Stimulated activated CD4-positive, alpha-beta T cell treated with anti-CD3 and anti-CD28 coated beads, Interleukin-4, amount 100 ng/mL, for 24 hours (primary cell): ENCODE measurements at regions not wholly inside any gene's neighbourhood (a gene's known extent, or its start where the extent isn't known, plus 50 kb on each side); places are given as distances from the start of the nearest gene placed in this dataset.

Experiments used
- DNase-seq: peaks from one replicate; pipeline ENCODE4 v3.0.0-alpha.2; 2020

GRCh38 chr14:53896726-53897125, 59.9 kb downstream of the BMP4 start:
- no peak for DNase-seq

GRCh38 chr14:53894456-53894855, 62.2 kb downstream of the BMP4 start:
- DNase-seq = no peak

GRCh38 chr14:53893374-53893773, 63.3 kb downstream of the BMP4 start:
- DNase-seq = no peak

- no peak for DNase-seq
These were observed 66.0 kb downstream of the BMP4 start for GRCh38 chr14:53890611-53891101.

- no peak for DNase-seq
These were observed 67.9 kb downstream of the BMP4 start for GRCh38 chr14:53888535-53889386.

GRCh38 chr14:53885136-53885640, 71.4 kb downstream of the BMP4 start:
- DNase-seq = no peak

GRCh38 chr14:53884601-53885000, 72.0 kb downstream of the BMP4 start:
- no peak for DNase-seq

- no peak for DNase-seq
These were observed 72.9 kb downstream of the BMP4 start for GRCh38 chr14:53883739-53884138.

GRCh38 chr14:53882684-53883083, 73.9 kb downstream of the BMP4 start:
- no peak for DNase-seq

GRCh38 chr14:53881921-53882320, 74.7 kb downstream of the BMP4 start:
- DNase-seq = no peak

GRCh38 chr14:53881161-53881871, 75.3 kb downstream of the BMP4 start:
- no peak for DNase-seq

GRCh38 chr14:53880761-53881160, 75.9 kb downstream of the BMP4 start:
- DNase-seq = no peak

GRCh38 chr14:53879747-53880146, 76.9 kb downstream of the BMP4 start:
- DNase-seq = no peak

GRCh38 chr14:53879022-53879686, 77.5 kb downstream of the BMP4 start:
- no peak for DNase-seq

GRCh38 chr14:53875324-53875897, 81.2 kb downstream of the BMP4 start:
- DNase-seq = no peak

- no peak for DNase-seq
These were observed 81.9 kb downstream of the BMP4 start for GRCh38 chr14:53874704-53875103.

GRCh38 chr14:53872681-53873089, 83.9 kb downstream of the BMP4 start:
- DNase-seq = no peak

- DNase-seq = no peak
These were observed 84.7 kb downstream of the BMP4 start for GRCh38 chr14:53871951-53872350.

GRCh38 chr14:53871011-53871410, 85.6 kb downstream of the BMP4 start:
- DNase-seq = no peak

- no peak for DNase-seq
These were observed 90.9 kb downstream of the BMP4 start for GRCh38 chr14:53865711-53866110.

GRCh38 chr14:53861781-53862180, 94.8 kb downstream of the BMP4 start:
- DNase-seq = no peak

GRCh38 chr14:53858345-53858684, 98.3 kb downstream of the BMP4 start:
- no peak for DNase-seq
